ENCODE measurements at regions not wholly inside any gene's neighbourhood (a gene's known extent, or its start where the extent isn't known, plus 50 kb on each side); places are given as distances from the start of the nearest gene placed in this dataset.

DNA sequence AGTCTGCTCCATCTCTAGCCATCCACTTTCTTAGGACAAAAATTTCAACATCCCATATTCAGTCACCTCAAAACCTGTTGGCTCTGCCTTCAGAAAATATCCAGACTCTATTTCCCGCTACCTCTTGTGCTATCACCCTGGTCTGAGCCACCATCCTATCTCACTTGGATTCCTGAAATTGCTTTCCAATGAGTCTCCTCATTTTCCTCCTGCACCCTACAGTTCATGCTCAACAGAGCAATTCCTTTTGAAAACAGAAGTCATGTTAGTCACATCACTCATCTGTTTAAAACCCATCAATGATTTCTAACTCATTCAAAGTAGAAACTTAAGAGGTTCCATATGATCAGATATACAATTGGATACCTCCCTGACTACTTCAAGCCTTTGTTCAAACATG lies 229.9 kb downstream of the ADGRG6 start:
- Histone ChIP-seq H3K9me2 (replicated peaks; ENCODE audit: insufficient read depth, low read length) (no peaks in the 10 kb centered on the region), H3K27me3 (ENCODE audit: low read length) (no peaks in the 10 kb centered on the region)
- TF ChIP-seq EZH2phosphoT487 (conservative IDR thresholded peaks at IDR 0.05; ENCODE audit: low read length) = no peak
- TF ChIP-seq, protein P1, sequence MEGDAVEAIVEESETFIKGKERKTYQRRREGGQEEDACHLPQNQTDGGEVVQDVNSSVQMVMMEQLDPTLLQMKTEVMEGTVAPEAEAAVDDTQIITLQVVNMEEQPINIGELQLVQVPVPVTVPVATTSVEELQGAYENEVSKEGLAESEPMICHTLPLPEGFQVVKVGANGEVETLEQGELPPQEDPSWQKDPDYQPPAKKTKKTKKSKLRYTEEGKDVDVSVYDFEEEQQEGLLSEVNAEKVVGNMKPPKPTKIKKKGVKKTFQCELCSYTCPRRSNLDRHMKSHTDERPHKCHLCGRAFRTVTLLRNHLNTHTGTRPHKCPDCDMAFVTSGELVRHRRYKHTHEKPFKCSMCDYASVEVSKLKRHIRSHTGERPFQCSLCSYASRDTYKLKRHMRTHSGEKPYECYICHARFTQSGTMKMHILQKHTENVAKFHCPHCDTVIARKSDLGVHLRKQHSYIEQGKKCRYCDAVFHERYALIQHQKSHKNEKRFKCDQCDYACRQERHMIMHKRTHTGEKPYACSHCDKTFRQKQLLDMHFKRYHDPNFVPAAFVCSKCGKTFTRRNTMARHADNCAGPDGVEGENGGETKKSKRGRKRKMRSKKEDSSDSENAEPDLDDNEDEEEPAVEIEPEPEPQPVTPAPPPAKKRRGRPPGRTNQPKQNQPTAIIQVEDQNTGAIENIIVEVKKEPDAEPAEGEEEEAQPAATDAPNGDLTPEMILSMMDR (IDR thresholded peaks at IDR 0.05; ENCODE audit: insufficient read depth, low read length, poor library complexity, severe bottlenecking) = no peak

GRCh38 chr6:142534076-142534475 lies 232.3 kb downstream of the ADGRG6 start:
- Histone ChIP-seq H3K79me2 (ENCODE audit: insufficient read depth, low read length) (no peaks in the 10 kb centered on the region), H3K4me2 (ENCODE audit: low read depth, low read length, poor library complexity, severe bottlenecking) (no peak overlapping the region), H3K27ac (ENCODE audit: low read depth, low read length) (no peak overlapping the region), H3K9me2 (replicated peaks; ENCODE audit: insufficient read depth, low read length) (no peaks in the 10 kb centered on the region), H2AFZ (ENCODE audit: low read depth, low read length, severe bottlenecking) (no peak overlapping the region), H3K9ac (ENCODE audit: low read length) (no peak overlapping the region), H3F3A (ENCODE audit: insufficient read depth) (no peaks in the 10 kb centered on the region), H3K4me3 (ENCODE audit: insufficient read depth, low read length, poor library complexity, severe bottlenecking) (no peak overlapping the region), H3K9me3 (ENCODE audit: insufficient read depth, low read length) (peaks cover 5% of the 10 kb centered on the region; the same call in 1 of the 2 replicates), H4K20me1 (ENCODE audit: low read depth, low read length) (no peaks in the 10 kb centered on the region), H3K36me3 (ENCODE audit: low read length) (no peaks in the 10 kb centered on the region), H3K27me3 (ENCODE audit: low read length) (no peaks in the 10 kb centered on the region)
- TF ChIP-seq EZH2phosphoT487 (conservative IDR thresholded peaks at IDR 0.05; ENCODE audit: low read length) = no peak
- TF ChIP-seq, protein P1 (IDR thresholded peaks at IDR 0.05; ENCODE audit: insufficient read depth, low read length, poor library complexity, severe bottlenecking) = no peak

More for the DNA sequence above, 229.9 kb downstream of the ADGRG6 start:
- Histone ChIP-seq H4K20me1 (ENCODE audit: low read depth, low read length) (no peaks in the 10 kb centered on the region), H3K4me3 (ENCODE audit: insufficient read depth, low read length, poor library complexity, severe bottlenecking) (no peak overlapping the region), H3K9me3 (ENCODE audit: insufficient read depth, low read length) (peaks cover 5% of the 10 kb centered on the region; the same call in 1 of the 2 replicates), H3K79me2 (ENCODE audit: insufficient read depth, low read length) (no peaks in the 10 kb centered on the region), H3K36me3 (ENCODE audit: low read length) (no peaks in the 10 kb centered on the region), H2AFZ (ENCODE audit: low read depth, low read length, severe bottlenecking) (no peak overlapping the region), H3K9ac (ENCODE audit: low read length) (no peak overlapping the region), H3K4me2 (ENCODE audit: low read depth, low read length, poor library complexity, severe bottlenecking) (no peak overlapping the region), H3F3A (ENCODE audit: insufficient read depth) (no peaks in the 10 kb centered on the region), H3K27ac (ENCODE audit: low read depth, low read length) (no peak overlapping the region)

DNA sequence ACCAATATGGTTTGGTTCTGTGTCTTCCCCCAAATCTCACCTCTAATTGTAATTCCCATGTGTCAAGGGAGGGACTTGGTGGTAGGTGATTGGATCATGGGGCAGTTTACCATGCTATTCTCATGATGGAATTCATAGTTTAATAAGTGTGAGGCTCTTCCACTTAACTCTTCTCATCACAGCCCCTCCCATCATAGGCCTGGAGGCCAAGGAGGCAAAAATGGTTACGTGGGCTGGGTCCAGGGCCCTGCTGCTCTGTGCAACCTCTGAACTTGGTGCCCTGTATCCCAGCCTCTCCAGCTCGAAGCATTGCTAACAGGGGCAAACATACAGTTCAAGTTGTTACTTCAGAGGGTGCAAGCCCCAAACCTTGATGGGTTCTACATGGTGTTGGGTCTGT lies 232.7 kb downstream of the ADGRG6 start:
- H3K36me3 ChIP-seq (ENCODE audit: low read length) = no peaks in the 10 kb centered on the region
- no peaks in the 10 kb centered on the region for H3K27me3 ChIP-seq (ENCODE audit: low read length)
- no peak for TF ChIP-seq EZH2phosphoT487 (conservative IDR thresholded peaks at IDR 0.05; ENCODE audit: low read length)
- TF ChIP-seq, protein P1 (IDR thresholded peaks at IDR 0.05; ENCODE audit: insufficient read depth, low read length, poor library complexity, severe bottlenecking) = no peak
- no peaks in the 10 kb centered on the region for H3K9me2 ChIP-seq (replicated peaks; ENCODE audit: insufficient read depth, low read length)
- no peak overlapping the region for H2AFZ ChIP-seq (ENCODE audit: low read depth, low read length, severe bottlenecking)
- H3K9me3 ChIP-seq (ENCODE audit: insufficient read depth, low read length) = peaks cover 5% of the 10 kb centered on the region; the same call in 1 of the 2 replicates
- H3K4me2 ChIP-seq (ENCODE audit: low read depth, low read length, poor library complexity, severe bottlenecking) = no peak overlapping the region
- no peaks in the 10 kb centered on the region for H3K79me2 ChIP-seq (ENCODE audit: insufficient read depth, low read length)
- H3F3A ChIP-seq (ENCODE audit: insufficient read depth) = no peaks in the 10 kb centered on the region
- H4K20me1 ChIP-seq (ENCODE audit: low read depth, low read length) = no peaks in the 10 kb centered on the region
- H3K4me3 ChIP-seq (ENCODE audit: insufficient read depth, low read length, poor library complexity, severe bottlenecking) = no peak overlapping the region
- H3K27ac ChIP-seq (ENCODE audit: low read depth, low read length) = no peak overlapping the region
- no peak overlapping the region for H3K9ac ChIP-seq (ENCODE audit: low read length)
